BLaER1 treated with 17β-estradiol and CSF1 and Interleukin-3, amounts not matched to agents 10 nM and 100 nM (cell line): ENCODE measurements at regions not wholly inside any gene's neighbourhood (a gene's known extent, or its start where the extent isn't known, plus 50 kb on each side); places are given as distances from the start of the nearest gene placed in this dataset.

Experiments
- H3K27ac ChIP-seq, 11 experiments: shearing (Covaris generic); formaldehyde crosslinking; 2 replicates each; pipeline ENCODE4 v1.8.1; 2022
- H3K27me3 ChIP-seq, 11 experiments: shearing (Covaris generic); formaldehyde crosslinking; 2 replicates each; pipeline ENCODE4 v1.8.1; 2022
- H3K36me3 ChIP-seq, 11 experiments: shearing (Covaris generic); formaldehyde crosslinking; 2 replicates each; pipeline ENCODE4 v1.8.1; 2022
- H3K4me1 ChIP-seq, 10 experiments: shearing (Covaris generic); formaldehyde crosslinking; 2 replicates each; pipeline ENCODE4 v1.8.1; 2022
- H3K4me2 ChIP-seq, 11 experiments: shearing (Covaris generic); formaldehyde crosslinking; 2 replicates each; pipeline ENCODE4 v1.8.1; 2022
- H3K4me3 ChIP-seq, 10 experiments: shearing (Covaris generic); formaldehyde crosslinking; 2 replicates each; pipeline ENCODE4 v1.8.1; 2022
- H3K9ac ChIP-seq, 11 experiments: shearing (Covaris generic); formaldehyde crosslinking; 2 replicates each; pipeline ENCODE4 v1.8.1; 2022
- H3K9me3 ChIP-seq, 11 experiments: shearing (Covaris generic); formaldehyde crosslinking; replicated peaks in 1 of 11; 2 replicates each; pipeline ENCODE4 v1.8.1; 2022
- H4K20me1 ChIP-seq, 11 experiments: shearing (Covaris generic); formaldehyde crosslinking; 2 replicates each; pipeline ENCODE4 v1.8.1; 2022
- Cebpa-rat ChIP-seq, 11 experiments: shearing (Covaris generic); IDR thresholded peaks; 2 replicates each; pipeline ENCODE4 v1.8.1; 2022

DNA sequence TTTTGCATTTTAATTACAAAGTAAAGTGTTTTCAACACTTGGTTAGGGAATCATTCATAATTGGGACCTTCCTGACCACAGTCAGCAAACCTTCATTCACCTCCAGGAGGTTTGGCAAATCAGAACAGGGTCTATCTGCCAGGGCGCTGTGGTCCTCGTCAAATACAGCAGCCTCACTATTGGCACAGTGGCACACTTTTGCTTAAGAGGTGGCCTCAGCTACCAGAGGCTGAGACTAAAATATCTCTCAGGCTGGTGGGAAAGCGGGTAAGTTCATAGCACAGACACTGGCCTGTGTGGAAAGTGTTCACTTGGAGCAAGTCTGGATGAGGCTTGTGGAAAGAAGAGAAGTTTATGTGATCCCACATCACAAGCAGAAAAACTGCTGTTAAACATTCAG is 268.6 kb upstream of the DAPK1 start:
- Histone ChIP-seq H3K27ac (no peak overlapping the region), H3K9me3 (peaks cover 0 to 4% (median 0%) of the 10 kb centered on the region in 11 experiments; a peak in 3 of 22 replicates), H3K9ac (no peak overlapping the region), H3K4me3 (no peak overlapping the region), H3K27me3 (no peaks in the 10 kb centered on the region), H4K20me1 (no peaks in the 10 kb centered on the region), H3K4me2 (no peak overlapping the region), H3K36me3 (no peaks in the 10 kb centered on the region), H3K4me1 (peaks cover 0 to 12% (median 6%) of the 10 kb centered on the region in 10 experiments; a peak in 9 of 20 replicates)
- no peak for TF ChIP-seq Cebpa-rat (IDR thresholded peaks at IDR 0.05)

DNA sequence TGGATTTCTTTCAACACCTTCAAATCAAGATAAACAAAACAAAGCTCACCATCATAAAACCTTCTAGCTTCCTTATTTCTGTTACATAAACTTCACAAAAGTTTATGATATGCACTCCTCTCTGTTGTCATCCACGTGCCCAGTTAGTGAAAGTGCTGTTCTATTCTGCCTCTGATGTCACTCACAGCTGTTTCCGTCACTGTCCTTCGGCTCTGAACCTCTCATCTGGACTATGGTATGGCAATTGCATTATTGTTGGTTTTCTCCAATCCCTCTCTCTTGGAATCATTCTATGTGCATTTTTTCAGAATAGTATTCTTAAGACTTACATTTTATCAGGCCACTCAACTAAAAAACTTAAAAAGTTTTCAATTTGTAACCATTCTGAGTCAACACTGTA is 264.2 kb upstream of the DAPK1 start:
- no peaks in the 10 kb centered on the region for H3K27me3 ChIP-seq
- no peak overlapping the region for H3K4me3 ChIP-seq
- no peak for TF ChIP-seq Cebpa-rat (IDR thresholded peaks at IDR 0.05)
- no peak overlapping the region for H3K9ac ChIP-seq
- H3K9me3 ChIP-seq, result no peaks in the 10 kb centered on the region; a peak in 1 of 22 replicates
- H3K27ac ChIP-seq, result no peak overlapping the region
- no peak overlapping the region for H3K4me2 ChIP-seq
- no peaks in the 10 kb centered on the region for H3K36me3 ChIP-seq
- H4K20me1 ChIP-seq, result no peaks in the 10 kb centered on the region
- H3K4me1 ChIP-seq, result peaks cover 0 to under 1% (median 0%) of the 10 kb centered on the region in 10 experiments; a peak in 1 of 20 replicates

DNA sequence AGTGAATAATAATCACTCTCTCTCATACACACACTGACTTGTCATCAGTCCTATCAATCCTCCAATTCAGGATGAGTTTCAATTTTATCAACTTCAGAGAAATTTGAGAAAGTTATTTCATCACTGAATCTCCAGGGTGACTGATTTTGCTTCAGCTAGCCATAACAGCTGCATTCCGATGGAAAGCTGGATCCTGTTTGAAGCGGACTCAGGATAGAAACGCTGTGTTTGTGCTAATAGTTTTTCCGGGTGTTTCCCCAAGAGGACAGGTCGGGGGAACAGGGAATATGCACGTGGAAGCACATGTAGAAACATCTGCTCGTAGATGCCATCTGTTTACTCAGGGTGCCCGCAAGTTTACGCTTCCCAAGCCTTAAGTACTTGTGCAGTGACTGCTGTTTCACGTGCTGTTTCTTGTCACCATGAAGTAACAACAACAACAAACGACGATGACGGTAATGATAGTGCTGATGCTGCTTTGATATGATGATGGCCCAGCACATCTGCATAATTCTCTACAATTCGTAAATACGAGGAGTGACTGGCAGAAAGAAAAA is 263.7 kb upstream of the DAPK1 start:
- Histone ChIP-seq H3K9ac (no peak overlapping the region), H3K9me3 (no peaks in the 10 kb centered on the region; a peak in 1 of 22 replicates), H3K4me2 (no peak overlapping the region), H4K20me1 (no peaks in the 10 kb centered on the region), H3K4me3 (no peak overlapping the region), H3K27ac (no peak overlapping the region), H3K36me3 (no peaks in the 10 kb centered on the region), H3K27me3 (no peaks in the 10 kb centered on the region), H3K4me1 (no peaks in the 10 kb centered on the region)
- TF ChIP-seq Cebpa-rat (IDR thresholded peaks at IDR 0.05), result no peak

DNA sequence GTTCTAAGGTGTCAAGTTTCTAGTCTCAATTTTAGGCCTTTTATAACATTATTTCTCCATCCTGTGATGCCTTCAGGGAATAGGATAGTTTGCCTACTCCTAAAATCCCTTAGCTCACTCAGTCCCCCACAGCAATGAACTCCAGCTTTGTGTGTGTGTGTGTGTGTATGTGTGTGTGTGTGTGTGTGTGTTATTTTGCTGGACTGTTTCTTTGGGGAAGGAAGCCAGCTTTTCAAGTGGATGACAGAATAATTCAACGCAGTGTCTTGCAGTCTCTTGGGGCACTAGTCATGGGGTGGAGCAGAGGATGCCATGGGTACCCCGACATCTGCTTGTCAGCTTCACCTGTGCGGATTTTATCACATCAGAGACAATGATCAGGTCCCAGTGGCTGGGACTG is 262.8 kb upstream of the DAPK1 start:
- H3K4me1 ChIP-seq, result no peaks in the 10 kb centered on the region
- H3K27ac ChIP-seq, result no peak overlapping the region
- no peak for TF ChIP-seq Cebpa-rat (IDR thresholded peaks at IDR 0.05)
- no peaks in the 10 kb centered on the region for H3K27me3 ChIP-seq
- no peak overlapping the region for H3K4me2 ChIP-seq
- H3K9ac ChIP-seq, result no peak overlapping the region
- no peaks in the 10 kb centered on the region; a peak in 1 of 22 replicates for H3K9me3 ChIP-seq
- no peaks in the 10 kb centered on the region for H3K36me3 ChIP-seq
- H4K20me1 ChIP-seq, result no peaks in the 10 kb centered on the region
- no peak overlapping the region for H3K4me3 ChIP-seq

DNA sequence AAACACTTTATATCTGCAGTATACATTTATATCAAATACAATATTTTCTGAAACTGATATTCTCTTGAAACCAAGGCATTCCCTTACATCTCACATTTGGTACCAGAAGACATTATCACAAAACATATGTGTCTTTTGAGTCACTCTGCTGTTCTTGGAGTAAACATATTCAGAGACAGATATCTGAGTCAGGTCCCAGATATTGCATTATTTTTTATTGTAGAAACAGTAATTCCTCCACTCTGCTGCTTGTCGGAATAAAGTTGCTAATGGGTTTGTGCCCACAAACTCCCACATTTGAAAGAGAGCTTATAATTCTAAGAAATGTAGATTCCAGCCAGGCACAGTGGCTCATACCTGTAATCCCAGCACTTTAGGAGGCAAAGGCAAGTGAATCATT is 261.1 kb upstream of the DAPK1 start:
- H3K4me1 ChIP-seq, result no peaks in the 10 kb centered on the region
- no peak overlapping the region for H3K9ac ChIP-seq

DNA sequence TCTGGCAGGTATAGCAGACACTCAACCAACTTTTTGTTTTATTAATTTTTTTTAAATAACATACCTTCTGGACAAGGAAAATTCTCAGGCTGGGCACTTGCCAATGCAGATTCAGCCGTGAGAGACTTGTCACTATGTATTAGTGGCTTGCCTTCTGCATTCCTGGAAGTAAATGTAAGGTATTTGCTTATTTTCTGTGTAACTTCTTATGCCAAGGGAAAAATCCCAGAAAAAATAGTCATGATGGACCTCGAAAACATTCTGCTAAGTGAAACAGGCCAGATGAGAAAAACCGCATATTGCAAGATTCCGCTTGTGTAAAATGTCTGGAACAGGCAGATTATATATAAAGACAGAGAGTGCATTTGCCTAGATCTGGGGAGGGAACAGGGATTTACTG is 260.3 kb upstream of the DAPK1 start:
- Histone ChIP-seq H3K9ac (no peak overlapping the region), H3K27me3 (no peaks in the 10 kb centered on the region), H3K4me3 (no peak overlapping the region), H3K36me3 (no peaks in the 10 kb centered on the region), H3K4me1 (no peaks in the 10 kb centered on the region), H3K27ac (no peak overlapping the region), H3K9me3 (no peaks in the 10 kb centered on the region), H4K20me1 (no peaks in the 10 kb centered on the region), H3K4me2 (no peak overlapping the region)
- no peak for TF ChIP-seq Cebpa-rat (IDR thresholded peaks at IDR 0.05)

More for the DNA sequence above, 261.1 kb upstream of the DAPK1 start:
- H4K20me1 ChIP-seq, result no peaks in the 10 kb centered on the region
- H3K27me3 ChIP-seq, result no peaks in the 10 kb centered on the region
- TF ChIP-seq Cebpa-rat (IDR thresholded peaks at IDR 0.05), result no peak
- H3K27ac ChIP-seq, result no peak overlapping the region
- no peak overlapping the region for H3K4me3 ChIP-seq
- H3K36me3 ChIP-seq, result no peaks in the 10 kb centered on the region
- no peaks in the 10 kb centered on the region; a peak in 1 of 22 replicates for H3K9me3 ChIP-seq
- H3K4me2 ChIP-seq, result no peak overlapping the region

DNA sequence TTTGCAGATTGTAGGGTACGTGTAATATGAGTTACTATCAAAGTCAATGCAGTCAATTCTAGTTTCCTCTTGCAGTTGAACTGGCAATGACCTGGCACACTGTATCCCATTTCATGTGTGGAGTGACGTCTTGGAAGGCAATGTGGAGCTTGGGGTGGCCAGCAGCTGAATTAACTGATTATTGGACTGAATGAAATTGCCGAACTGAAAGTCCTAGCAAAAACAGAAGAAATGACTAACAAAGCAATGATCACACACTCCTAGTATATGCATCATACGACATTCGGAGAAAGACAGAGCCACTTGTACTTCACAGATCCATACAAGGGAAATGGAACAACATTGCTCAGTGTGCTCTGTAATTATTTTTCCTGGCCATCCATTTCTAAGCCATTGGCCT is 259.1 kb upstream of the DAPK1 start:
- H3K36me3 ChIP-seq, result no peaks in the 10 kb centered on the region
- H3K27ac ChIP-seq, result no peak overlapping the region
- no peak for TF ChIP-seq Cebpa-rat (IDR thresholded peaks at IDR 0.05)
- no peak overlapping the region for H3K4me2 ChIP-seq
- H3K4me3 ChIP-seq, result no peak overlapping the region
- H3K27me3 ChIP-seq, result no peaks in the 10 kb centered on the region
- no peak overlapping the region for H3K9ac ChIP-seq
- H3K4me1 ChIP-seq, result no peaks in the 10 kb centered on the region
- no peaks in the 10 kb centered on the region for H3K9me3 ChIP-seq
- H4K20me1 ChIP-seq, result no peaks in the 10 kb centered on the region

DNA sequence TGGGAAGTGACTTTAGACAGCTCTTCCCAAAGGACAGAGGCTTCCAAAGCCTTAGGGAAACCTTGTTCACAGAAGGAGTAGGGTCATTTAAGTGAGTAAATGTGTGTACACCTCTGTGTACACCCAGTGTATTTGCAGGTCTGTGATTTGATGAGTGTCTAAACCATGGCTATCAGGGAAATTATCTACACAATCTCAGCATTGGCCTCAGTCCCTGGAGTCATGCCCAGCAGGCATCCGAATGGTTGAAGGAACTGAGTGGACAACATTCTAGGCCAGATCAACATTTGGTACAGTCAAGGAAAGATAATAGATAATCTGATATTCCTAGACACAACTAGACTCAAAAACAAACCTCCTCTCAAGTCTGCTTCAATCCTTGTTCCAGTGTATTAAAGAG is 258.4 kb upstream of the DAPK1 start:
- Histone ChIP-seq H3K4me3 (no peak overlapping the region), H3K4me1 (no peaks in the 10 kb centered on the region), H3K27me3 (no peaks in the 10 kb centered on the region), H3K9ac (no peak overlapping the region), H3K4me2 (no peak overlapping the region), H3K9me3 (no peaks in the 10 kb centered on the region), H3K27ac (no peak overlapping the region), H4K20me1 (no peaks in the 10 kb centered on the region), H3K36me3 (no peaks in the 10 kb centered on the region)
- no peak for TF ChIP-seq Cebpa-rat (IDR thresholded peaks at IDR 0.05)

DNA sequence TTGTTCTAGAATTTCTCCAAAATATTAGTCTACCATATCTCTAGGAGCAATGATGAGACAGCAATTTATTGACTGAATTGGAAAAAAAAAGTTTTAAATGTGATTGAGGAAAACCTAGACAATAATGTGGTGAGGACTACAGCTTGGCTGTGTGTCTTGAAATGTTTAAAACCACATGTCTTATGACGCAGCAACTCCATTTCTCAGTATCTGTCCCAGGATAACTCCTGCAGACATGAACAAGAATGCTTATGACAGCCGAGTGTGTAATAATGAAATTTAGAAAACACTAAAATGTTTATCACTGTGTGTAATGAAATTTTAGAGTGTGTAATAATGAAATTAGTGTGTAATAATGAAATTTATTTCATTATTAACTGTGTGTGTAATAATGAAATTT is 254.1 kb upstream of the DAPK1 start:
- no peaks in the 10 kb centered on the region for H4K20me1 ChIP-seq
- H3K4me3 ChIP-seq, result no peak overlapping the region
- no peak overlapping the region for H3K9ac ChIP-seq
- H3K9me3 ChIP-seq, result no peaks in the 10 kb centered on the region
- no peaks in the 10 kb centered on the region for H3K27me3 ChIP-seq
- no peaks in the 10 kb centered on the region for H3K36me3 ChIP-seq
- no peak for TF ChIP-seq Cebpa-rat (IDR thresholded peaks at IDR 0.05)
- no peak overlapping the region for H3K27ac ChIP-seq
- peaks cover 0 to 13% (median 8%) of the 10 kb centered on the region in 10 experiments; a peak in 14 of 20 replicates for H3K4me1 ChIP-seq
- no peak overlapping the region for H3K4me2 ChIP-seq

DNA sequence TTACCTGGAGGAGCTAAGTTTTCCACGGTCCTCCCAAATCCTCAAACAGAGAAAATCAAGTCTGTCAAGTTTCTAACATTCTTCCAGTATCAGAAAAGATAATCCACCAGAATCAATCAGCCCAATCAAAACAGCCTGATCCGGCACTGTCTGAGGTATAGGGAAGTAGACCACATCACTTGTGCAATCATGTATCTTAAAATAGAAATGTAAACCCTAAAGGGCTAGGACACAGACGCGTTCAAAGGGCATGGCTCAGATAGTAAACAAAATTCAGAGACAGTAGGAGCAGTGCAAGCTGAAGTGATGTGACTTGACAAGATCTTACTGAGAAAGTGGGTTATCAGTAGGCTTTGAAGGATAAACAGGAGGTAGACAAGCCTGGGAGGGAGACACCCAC is 252.4 kb upstream of the DAPK1 start:
- Histone ChIP-seq H4K20me1 (no peaks in the 10 kb centered on the region), H3K4me1 (peaks cover 0 to 13% (median 8%) of the 10 kb centered on the region in 10 experiments; a peak in 14 of 20 replicates), H3K4me3 (no peak overlapping the region), H3K27ac (peak overlapping the region in 3 of 11 experiments; percentile 14 to 37 (median 32); a peak in 3 of 22 replicates), H3K9me3 (no peaks in the 10 kb centered on the region), H3K9ac (no peak overlapping the region), H3K36me3 (no peaks in the 10 kb centered on the region), H3K27me3 (no peaks in the 10 kb centered on the region), H3K4me2 (peak overlapping the region in 10 of 11 experiments; percentile 11 to 80 (median 63); a peak in 15 of 22 replicates)
- peak in 5 of 11 experiments; percentile 13 to 54 (median 29); a peak in 3 of 22 replicates for TF ChIP-seq Cebpa-rat (IDR thresholded peaks at IDR 0.05)
